Panc1 (cell line): ENCODE measurements at regions not wholly inside any gene's neighbourhood (a gene's known extent, or its start where the extent isn't known, plus 50 kb on each side); places are given as distances from the start of the nearest gene placed in this dataset.

Source experiments
- POLR2AphosphoS5 ChIP-seq: IDR thresholded peaks from 2 replicates; pipeline ENCODE4 v1.6.1; 2012; ENCODE audit warnings: mild to moderate bottlenecking, low read depth, low read length, moderate library complexity
- SIN3A ChIP-seq: IDR thresholded peaks from 2 replicates; pipeline ENCODE4 v1.6.1; 2012; ENCODE audit warnings: low read depth, mild to moderate bottlenecking, low read length, moderate library complexity, borderline replicate concordance; ENCODE audit not compliant: insufficient read depth
- TF ChIP-seq, protein P1 (sequence below): fragments of 450-650 bp; IDR thresholded peaks from 2 replicates; pipeline ENCODE4 v1.5.1; 2017; ENCODE audit warnings: mild to moderate bottlenecking

DNA sequence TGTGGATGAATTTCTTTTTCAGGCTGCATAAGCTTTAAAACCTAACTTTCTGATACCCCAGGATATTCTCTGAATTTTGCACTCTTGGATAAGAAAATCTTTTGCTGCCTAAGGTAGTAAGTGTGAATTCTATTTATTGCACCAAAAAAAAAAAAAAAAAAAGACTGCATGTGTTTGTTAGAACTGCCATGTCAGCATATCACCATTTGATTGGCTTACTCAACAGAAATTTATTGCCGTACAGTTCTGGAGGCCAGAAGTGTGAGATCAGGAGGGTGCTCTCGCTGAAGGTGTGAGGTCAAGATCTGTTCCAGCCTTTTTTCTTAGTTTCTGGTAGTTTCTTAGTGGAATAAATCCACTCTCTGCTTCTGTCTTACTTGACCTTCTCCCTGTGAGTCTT lies 1250.0 kb upstream of the PRKX start:
- TF ChIP-seq, protein P1, sequence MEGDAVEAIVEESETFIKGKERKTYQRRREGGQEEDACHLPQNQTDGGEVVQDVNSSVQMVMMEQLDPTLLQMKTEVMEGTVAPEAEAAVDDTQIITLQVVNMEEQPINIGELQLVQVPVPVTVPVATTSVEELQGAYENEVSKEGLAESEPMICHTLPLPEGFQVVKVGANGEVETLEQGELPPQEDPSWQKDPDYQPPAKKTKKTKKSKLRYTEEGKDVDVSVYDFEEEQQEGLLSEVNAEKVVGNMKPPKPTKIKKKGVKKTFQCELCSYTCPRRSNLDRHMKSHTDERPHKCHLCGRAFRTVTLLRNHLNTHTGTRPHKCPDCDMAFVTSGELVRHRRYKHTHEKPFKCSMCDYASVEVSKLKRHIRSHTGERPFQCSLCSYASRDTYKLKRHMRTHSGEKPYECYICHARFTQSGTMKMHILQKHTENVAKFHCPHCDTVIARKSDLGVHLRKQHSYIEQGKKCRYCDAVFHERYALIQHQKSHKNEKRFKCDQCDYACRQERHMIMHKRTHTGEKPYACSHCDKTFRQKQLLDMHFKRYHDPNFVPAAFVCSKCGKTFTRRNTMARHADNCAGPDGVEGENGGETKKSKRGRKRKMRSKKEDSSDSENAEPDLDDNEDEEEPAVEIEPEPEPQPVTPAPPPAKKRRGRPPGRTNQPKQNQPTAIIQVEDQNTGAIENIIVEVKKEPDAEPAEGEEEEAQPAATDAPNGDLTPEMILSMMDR, result no peak
- TF ChIP-seq SIN3A (no peak), POLR2AphosphoS5 (no peak)
